ENCODE measurements at regions not wholly inside any gene's neighbourhood (a gene's known extent, or its start where the extent isn't known, plus 50 kb on each side); places are given as distances from the start of the nearest gene placed in this dataset.

DNA sequence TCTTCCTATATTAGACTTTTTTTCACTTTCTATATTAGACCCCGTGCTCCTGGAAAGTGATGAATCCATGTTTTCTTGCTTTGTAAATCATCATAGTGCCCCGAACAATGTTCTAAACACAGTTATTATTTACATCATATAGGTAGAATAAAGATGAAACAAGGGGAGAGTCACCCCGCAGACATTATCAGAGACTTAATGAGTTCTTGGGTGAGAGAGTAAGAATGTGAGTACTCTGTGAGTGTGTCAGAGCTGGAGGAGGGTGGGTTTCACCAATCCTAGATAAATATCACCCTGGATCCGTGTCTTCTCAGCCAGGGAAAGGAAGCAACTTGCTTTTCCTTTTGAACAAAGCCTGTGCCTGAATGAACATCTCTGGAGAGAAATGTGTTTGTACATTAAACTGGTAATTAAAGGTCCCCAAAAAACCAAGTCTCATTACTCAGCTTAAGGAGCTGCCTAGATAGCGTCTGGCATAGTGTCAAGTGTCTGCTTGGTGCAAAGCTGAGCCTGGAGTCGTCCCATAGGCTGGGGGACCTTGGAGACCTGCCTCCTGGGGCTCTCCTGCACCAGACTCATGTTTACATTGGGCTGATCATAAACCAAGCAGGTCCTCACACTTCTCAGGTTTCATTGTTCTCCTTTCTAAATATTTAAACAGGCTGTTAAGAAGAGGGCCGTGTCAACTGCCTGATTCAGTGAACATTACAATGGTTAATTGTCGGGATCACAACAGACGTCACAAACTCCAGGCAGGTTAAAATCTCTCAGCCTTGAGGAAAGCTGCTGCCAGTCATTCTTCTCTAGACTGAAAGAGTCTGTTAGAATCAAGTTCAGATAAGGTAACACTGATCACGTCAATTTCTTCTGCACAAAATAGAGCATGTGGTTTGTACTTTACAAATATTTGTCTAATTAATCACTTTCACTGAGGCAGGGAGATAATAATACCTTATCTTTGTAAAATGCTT lies 179.7 kb upstream of the MYLIP start (continued):
- TF ChIP-seq ZNF626 (tag by site-specific recombination; IDR thresholded peaks at IDR 0.05) (no peak), ZNF510 (tag by site-specific recombination; IDR thresholded peaks at IDR 0.05; ENCODE audit: insufficient replicate concordance) (peak; percentile 34), TSHZ1 (tag by site-specific recombination; IDR thresholded peaks at IDR 0.05; ENCODE audit: borderline replicate concordance) (peak; percentile 94), ZNF169 (tag by site-specific recombination; IDR thresholded peaks at IDR 0.05) (no peak), MEIS1 (CRISPR knock-in tag; IDR thresholded peaks at IDR 0.05; ENCODE audit: borderline replicate concordance) (no peak), ZNF214 (tag by site-specific recombination; IDR thresholded peaks at IDR 0.05; ENCODE audit: borderline replicate concordance) (no peak), ZBTB21 (tag by site-specific recombination; IDR thresholded peaks at IDR 0.05) (peak; percentile 68; the same call in 1 of the 2 replicates), ZNF76 (tag by site-specific recombination; IDR thresholded peaks at IDR 0.05; ENCODE audit: borderline replicate concordance, low read depth) (0 out of 2 replicates have a peak, but pooled peaks have one; percentile 42), ZNF785 (tag by site-specific recombination; IDR thresholded peaks at IDR 0.05) (no peak), TRIM28 (IDR thresholded peaks at IDR 0.05; ENCODE audit: borderline replicate concordance, low read length) (peak; percentile 86), PRDM10 (tag by site-specific recombination; IDR thresholded peaks at IDR 0.05) (peak; percentile 68), KLF16 (tag by site-specific recombination; IDR thresholded peaks at IDR 0.05) (no peak), ZNF514 (tag by site-specific recombination; IDR thresholded peaks at IDR 0.05) (no peak), ZNF302 (tag by site-specific recombination; IDR thresholded peaks at IDR 0.05; ENCODE audit: low read depth) (no peak), ZFHX2 (tag by site-specific recombination; conservative IDR thresholded peaks at IDR 0.05) (no peak), YY2 (tag by site-specific recombination; IDR thresholded peaks at IDR 0.05) (no peak), ZSCAN16 (tag by site-specific recombination; IDR thresholded peaks at IDR 0.05) (no peak), OSR2 (tag by site-specific recombination; IDR thresholded peaks at IDR 0.05) (peak; percentile 93), ZNF426 (tag by site-specific recombination; IDR thresholded peaks at IDR 0.05) (no peak), ZBTB6 (tag by site-specific recombination; IDR thresholded peaks at IDR 0.05) (no peak), ZNF571 (tag by site-specific recombination; IDR thresholded peaks at IDR 0.05) (no peak), ZBTB17 (tag by site-specific recombination; IDR thresholded peaks at IDR 0.05) (peak; percentile 94), ZBTB20 (tag by site-specific recombination; IDR thresholded peaks at IDR 0.05) (no peak), ZNF280D (tag by site-specific recombination; IDR thresholded peaks at IDR 0.05) (no peak)
- TF ChIP-seq, protein P1, sequence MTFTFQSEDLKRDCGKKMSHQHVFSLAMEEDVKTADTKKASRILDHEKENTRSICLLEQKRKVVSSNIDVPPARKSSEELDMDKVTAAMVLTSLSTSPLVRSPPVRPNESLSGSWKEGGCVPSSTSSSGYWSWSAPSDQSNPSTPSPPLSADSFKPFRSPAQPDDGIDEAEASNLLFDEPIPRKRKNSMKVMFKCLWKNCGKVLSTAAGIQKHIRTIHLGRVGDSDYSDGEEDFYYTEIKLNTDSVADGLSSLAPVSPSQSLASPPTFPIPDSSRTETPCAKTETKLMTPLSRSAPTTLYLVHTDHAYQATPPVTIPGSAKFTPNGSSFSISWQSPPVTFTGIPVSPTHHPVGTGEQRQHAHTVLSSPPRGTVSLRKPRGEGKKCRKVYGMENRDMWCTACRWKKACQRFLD (tag by site-specific recombination; IDR thresholded peaks at IDR 0.05), result no peak
